ENCODE measurements at regions not wholly inside any gene's neighbourhood (a gene's known extent, or its start where the extent isn't known, plus 50 kb on each side); places are given as distances from the start of the nearest gene placed in this dataset.

DNA sequence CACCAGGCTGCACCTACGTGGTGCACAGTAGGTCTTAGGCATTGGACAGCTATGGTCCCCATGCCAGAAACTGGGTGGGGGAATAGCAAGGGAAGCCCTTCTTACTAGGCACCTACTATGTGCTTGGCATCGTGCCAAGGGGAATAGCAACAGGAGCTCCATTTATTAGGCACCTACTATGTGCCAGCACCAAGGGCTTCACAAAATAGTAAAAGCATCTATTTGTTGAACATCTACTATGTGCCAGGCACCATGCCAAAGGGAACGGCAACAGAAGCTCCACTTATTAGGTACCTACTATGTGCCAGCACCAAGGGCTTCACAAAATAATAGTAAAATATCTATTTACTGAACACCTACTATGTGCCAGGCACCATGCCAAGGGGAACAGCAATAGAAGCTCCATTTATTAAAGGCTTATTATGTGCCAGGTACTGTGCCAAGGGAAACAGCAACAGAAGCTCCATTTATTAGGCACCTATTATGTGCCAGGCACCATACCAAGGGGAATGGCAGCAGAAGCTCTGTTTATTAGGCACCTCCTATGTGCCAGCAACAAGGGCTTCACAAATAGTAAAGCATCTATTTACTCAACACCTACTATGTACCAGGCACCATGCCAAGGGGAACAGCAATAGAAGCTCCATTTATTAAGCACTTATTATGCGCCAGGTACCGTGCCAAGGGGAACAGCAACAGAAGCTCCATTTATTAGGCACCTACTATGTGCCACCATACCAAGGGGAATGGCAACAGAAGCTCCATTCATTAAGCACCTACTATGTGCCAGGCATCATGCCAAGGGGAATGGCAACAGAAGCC is 108.5 kb downstream of the PTPRS start:
- Histone ChIP-seq H3K9me3 (no peaks in the 10 kb centered on the region), H3K27me3 (no peaks in the 10 kb centered on the region), H3K4me3 (no peak overlapping the region), H3K4me1 (no peaks in the 10 kb centered on the region), H3K27ac (no peak overlapping the region), H3K36me3 (peaks cover 16 to 37% (median 19%) of the 10 kb centered on the region in 3 donors)
- intact Hi-C loops (cut with DNase I; ENCODE audit: low total_unique reads), result no loop called here
- TF ChIP-seq CTCF (IDR thresholded peaks at IDR 0.05), result no peak
- no peak for DNase-seq

- no peak for DNase-seq
- no peak overlapping the region for H3K27ac ChIP-seq
- intact Hi-C loops (cut with DNase I; ENCODE audit: low total_unique reads), result no loop called here
- no peak for TF ChIP-seq CTCF (IDR thresholded peaks at IDR 0.05)
- H3K4me3 ChIP-seq, result no peak overlapping the region
- no peaks in the 10 kb centered on the region for H3K27me3 ChIP-seq
- H3K9me3 ChIP-seq, result no peaks in the 10 kb centered on the region
- H3K36me3 ChIP-seq, result peaks cover 12 to 35% (median 16%) of the 10 kb centered on the region in 3 donors
- no peaks in the 10 kb centered on the region for H3K4me1 ChIP-seq
Measured at GRCh38 chr19:5230730-5231555, 109.7 kb downstream of the PTPRS start.

- peak overlapping the region in 1 of 2 donors; percentile 25 for H3K4me3 ChIP-seq
- no peaks in the 10 kb centered on the region for H3K4me1 ChIP-seq
- no peaks in the 10 kb centered on the region for H3K9me3 ChIP-seq
- H3K36me3 ChIP-seq, result peaks cover 12 to 46% (median 16%) of the 10 kb centered on the region in 3 donors
- DNase-seq, result no peak
- intact Hi-C loops (cut with DNase I; ENCODE audit: low total_unique reads), result no loop called here
- H3K27ac ChIP-seq, result no peak overlapping the region
- TF ChIP-seq CTCF (IDR thresholded peaks at IDR 0.05), result no peak
- no peaks in the 10 kb centered on the region for H3K27me3 ChIP-seq
Measured at GRCh38 chr19:5229778-5230335, 110.8 kb downstream of the PTPRS start.

DNA sequence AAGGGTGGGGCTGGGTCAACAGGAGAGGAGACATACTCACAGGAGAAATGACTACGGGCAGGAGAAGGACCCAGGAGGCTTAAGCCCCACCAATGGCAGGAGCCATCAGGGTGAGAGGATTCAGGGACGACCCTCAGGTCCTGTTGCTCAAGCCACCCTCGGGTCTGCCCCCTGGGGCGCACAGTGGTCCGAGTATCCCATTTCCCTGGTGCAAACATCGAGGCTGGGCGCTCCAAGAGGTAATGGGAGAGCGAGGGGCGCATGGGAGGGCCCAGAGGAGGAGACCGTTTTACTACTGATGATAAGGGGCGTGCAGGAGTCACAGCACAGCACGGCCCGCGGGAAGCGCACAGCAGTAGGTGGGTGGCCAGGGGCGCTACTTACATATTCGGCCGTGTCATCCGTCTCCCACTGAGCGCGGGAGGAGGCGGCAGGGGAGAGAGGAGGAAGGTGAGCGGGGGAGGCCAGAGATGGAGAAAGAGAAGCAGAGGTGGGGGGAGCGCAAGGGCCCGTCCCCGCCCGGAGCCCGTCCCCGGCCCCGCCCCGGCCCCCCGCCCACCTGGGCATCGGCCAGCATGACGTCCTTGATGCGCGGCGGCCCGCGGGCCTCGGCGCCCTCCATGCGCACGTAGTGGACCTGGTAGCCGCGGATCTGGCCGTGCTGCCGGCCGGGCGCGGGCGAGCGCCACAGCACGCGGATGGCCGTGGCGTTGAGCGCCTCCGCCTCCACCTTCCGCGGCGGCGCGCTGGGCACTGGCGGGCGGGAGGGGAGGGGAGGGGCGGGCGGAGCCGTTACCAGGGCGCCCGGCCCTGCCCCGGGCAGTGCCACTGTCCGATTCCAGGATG is 111.5 kb downstream of the PTPRS start:
- Histone ChIP-seq H3K9me3 (no peaks in the 10 kb centered on the region), H3K36me3 (peaks cover 12 to 53% (median 16%) of the 10 kb centered on the region in 3 donors), H3K4me1 (no peaks in the 10 kb centered on the region), H3K27ac (no peak overlapping the region), H3K27me3 (no peaks in the 10 kb centered on the region), H3K4me3 (peak overlapping the region in 1 of 2 donors; percentile 25)
- intact Hi-C loops (cut with DNase I; ENCODE audit: low total_unique reads), result no loop called here
- TF ChIP-seq CTCF (IDR thresholded peaks at IDR 0.05), result no peak
- no peak for DNase-seq

- DNase-seq, result no peak
- H3K9me3 ChIP-seq, result no peaks in the 10 kb centered on the region
- intact Hi-C loops (cut with DNase I; ENCODE audit: low total_unique reads), result no loop called here
- H3K27me3 ChIP-seq, result no peaks in the 10 kb centered on the region
- no peak overlapping the region for H3K27ac ChIP-seq
- peaks cover 12 to 57% (median 16%) of the 10 kb centered on the region in 3 donors for H3K36me3 ChIP-seq
- H3K4me1 ChIP-seq, result no peaks in the 10 kb centered on the region
- H3K4me3 ChIP-seq, result no peak overlapping the region
- no peak for TF ChIP-seq CTCF (IDR thresholded peaks at IDR 0.05)
Measured at GRCh38 chr19:5228490-5228889, 112.1 kb downstream of the PTPRS start.
